ENCODE measurements at regions not wholly inside any gene's neighbourhood (a gene's known extent, or its start where the extent isn't known, plus 50 kb on each side); places are given as distances from the start of the nearest gene placed in this dataset.

GRCh38 chr4:7132249-7132648 lies 60.1 kb upstream of the SORCS2 start:
- CTCF ChIA-PET = no interaction called here

More at GRCh38 chr4:7132249-7132648, 60.1 kb upstream of the SORCS2 start:
- no peak overlapping the region for H3K4me2 ChIP-seq (ENCODE audit: low read depth, low read length)
- H3K4me3 ChIP-seq (ENCODE audit: insufficient read depth, low read depth, low read length) = no peak overlapping the region
- H3K4me1 ChIP-seq (ENCODE audit: control insufficient read depth, insufficient read depth, low read length) = peaks cover 8% of the 10 kb centered on the region; the same call in 1 of the 2 replicates
- POLR2A ChIA-PET (ENCODE audit: unreplicated experiment) = no interaction called here
- H2BK120ac ChIP-seq (ENCODE audit: low read depth, low read length) = no peak overlapping the region
- intact Hi-C loops (cut with micrococcal nuclease) (no loop called here), in situ Hi-C loops (cut with MboI; ENCODE audit: low sequenced_read_pairs) (no loop called here), dilution Hi-C loops (cut with HindIII; ENCODE audit: low sequenced_read_pairs, unreplicated experiment) (no loop called here)
- no peak overlapping the region for H3K9ac ChIP-seq (ENCODE audit: low read depth, low read length)
- H3K9me1 ChIP-seq (ENCODE audit: insufficient read depth, low read length) = peaks cover 19% of the 10 kb centered on the region
- no peak overlapping the region for H3K4ac ChIP-seq (ENCODE audit: low read depth, low read length)
- no peak overlapping the region for H4K8ac ChIP-seq (ENCODE audit: low read depth in 2 of 2, low read length in 2 of 2)
- no peak overlapping the region for H4K5ac ChIP-seq (ENCODE audit: low read depth, low read length)
- no peaks in the 10 kb centered on the region for H3K36me3 ChIP-seq (ENCODE audit: control insufficient read depth, insufficient read depth, low read length)
- TF ChIP-seq RCOR1 (IDR thresholded peaks at IDR 0.05; ENCODE audit: insufficient replicate concordance, low read length) = no peak
- no peak for TF ChIP-seq MAZ (IDR thresholded peaks at IDR 0.05; ENCODE audit: borderline replicate concordance, low read depth, low read length)
- no peak for TF ChIP-seq CHD1 (IDR thresholded peaks at IDR 0.05; ENCODE audit: low read depth, low read length)
- no peak for TF ChIP-seq USF2 (IDR thresholded peaks at IDR 0.05; ENCODE audit: low read depth, low read length)
- no peak for TF ChIP-seq MXI1 (IDR thresholded peaks at IDR 0.05; ENCODE audit: borderline replicate concordance, low read depth, low read length)
- no peak for TF ChIP-seq SMC3 (IDR thresholded peaks at IDR 0.05; ENCODE audit: low read depth, low read length)
- TF ChIP-seq ELK1 (IDR thresholded peaks at IDR 0.05; ENCODE audit: borderline replicate concordance, low read depth, low read length) = no peak
- no peak for TF ChIP-seq MAFK (IDR thresholded peaks at IDR 0.05; ENCODE audit: low read depth, low read length)
- no peak for TF ChIP-seq RFX5 (IDR thresholded peaks at IDR 0.05; ENCODE audit: low read depth, low read length)
- TF ChIP-seq CTCF (conservative IDR thresholded peaks at IDR 0.05; ENCODE audit: low read depth, low read length) = no peak
- TF ChIP-seq NFE2L2 (IDR thresholded peaks at IDR 0.05; ENCODE audit: low read depth, low read length) = no peak
- no peak for TF ChIP-seq FOS (IDR thresholded peaks at IDR 0.05; ENCODE audit: low read depth, low read length)
- TF ChIP-seq BHLHE40 (IDR thresholded peaks at IDR 0.05; ENCODE audit: low read depth, low read length) = no peak
- no peak for TF ChIP-seq POLR2A (IDR thresholded peaks at IDR 0.05; ENCODE audit: low read depth, low read length)
- no peak for TF ChIP-seq RAD21 (IDR thresholded peaks at IDR 0.05; ENCODE audit: low read length)
- no peak for TF ChIP-seq CEBPB (IDR thresholded peaks at IDR 0.05; ENCODE audit: low read depth, low read length)
- peaks cover 6% of the 10 kb centered on the region; the same call in 1 of the 2 replicates for H3K9me3 ChIP-seq (ENCODE audit: control insufficient read depth, insufficient read depth, low read length)
- H2BK15ac ChIP-seq (ENCODE audit: low read depth, low read length) = no peak overlapping the region
- 44% methylated on average over 3 of the region's 11 CpGs; no CpG with 5 or more reads in 1 of the 2 experiments for WGBS, 2 experiments (ENCODE audit: extremely low coverage in 2 of 2, insufficient read length in 1 of 2)
- no peak overlapping the region for H3K18ac ChIP-seq (ENCODE audit: low read depth, low read length)
- H3K79me1 ChIP-seq (ENCODE audit: low read depth in 1 of 2, low read length in 2 of 2) = no peaks in the 10 kb centered on the region
- H3K23ac ChIP-seq (ENCODE audit: low read depth, low read length) = no peak overlapping the region
- H2AFZ ChIP-seq (replicated peaks; ENCODE audit: low read length, poor library complexity) = no peak overlapping the region
- H3K56ac ChIP-seq (ENCODE audit: extremely low read depth, insufficient read depth, low read length) = no peak overlapping the region
- H2AK5ac ChIP-seq (ENCODE audit: low read depth, low read length) = no peak overlapping the region
- no peak overlapping the region for H2BK5ac ChIP-seq (ENCODE audit: low read depth, low read length, poor library complexity, severe bottlenecking)
- no TSS peak for BruUV-seq (replicated peaks)
- H2BK20ac ChIP-seq (ENCODE audit: low read depth, low read length) = no peak overlapping the region
- H3K14ac ChIP-seq (replicated peaks; ENCODE audit: low read depth, low read length) = no peak overlapping the region
- peaks cover 5% of the 10 kb centered on the region for H4K20me1 ChIP-seq (ENCODE audit: insufficient read depth, low read length)
- H4K91ac ChIP-seq (ENCODE audit: insufficient read depth, low read depth, low read length) = no peak overlapping the region
- no peak overlapping the region for H3K27ac ChIP-seq (ENCODE audit: insufficient read depth, low read length)
- no peak for DNase-seq
- H3K27me3 ChIP-seq (ENCODE audit: control insufficient read depth, insufficient read depth, low read length) = peaks cover 3% of the 10 kb centered on the region; the same call in 1 of the 2 replicates
- no peak overlapping the region for H2AK9ac ChIP-seq (replicated peaks; ENCODE audit: low read depth, low read length, poor library complexity)
- no peak for ATAC-seq (ENCODE audit: low read depth)

Data from IMR-90 (cell line).